Putamen (tissue), 1 donor: ENCODE measurements at regions not wholly inside any gene's neighbourhood (a gene's known extent, or its start where the extent isn't known, plus 50 kb on each side); places are given as distances from the start of the nearest gene placed in this dataset.
"Not testable (repeated sequence)": the region's sequence is repeated elsewhere in the genome, so short reads cannot be mapped to it uniquely, and the experiment has no call there.

Experiments used
- DNase-seq: peaks from one replicate; pipeline ENCODE4 v3.0.0-alpha.2; 2016; ENCODE audit warnings: low spot score

DNA sequence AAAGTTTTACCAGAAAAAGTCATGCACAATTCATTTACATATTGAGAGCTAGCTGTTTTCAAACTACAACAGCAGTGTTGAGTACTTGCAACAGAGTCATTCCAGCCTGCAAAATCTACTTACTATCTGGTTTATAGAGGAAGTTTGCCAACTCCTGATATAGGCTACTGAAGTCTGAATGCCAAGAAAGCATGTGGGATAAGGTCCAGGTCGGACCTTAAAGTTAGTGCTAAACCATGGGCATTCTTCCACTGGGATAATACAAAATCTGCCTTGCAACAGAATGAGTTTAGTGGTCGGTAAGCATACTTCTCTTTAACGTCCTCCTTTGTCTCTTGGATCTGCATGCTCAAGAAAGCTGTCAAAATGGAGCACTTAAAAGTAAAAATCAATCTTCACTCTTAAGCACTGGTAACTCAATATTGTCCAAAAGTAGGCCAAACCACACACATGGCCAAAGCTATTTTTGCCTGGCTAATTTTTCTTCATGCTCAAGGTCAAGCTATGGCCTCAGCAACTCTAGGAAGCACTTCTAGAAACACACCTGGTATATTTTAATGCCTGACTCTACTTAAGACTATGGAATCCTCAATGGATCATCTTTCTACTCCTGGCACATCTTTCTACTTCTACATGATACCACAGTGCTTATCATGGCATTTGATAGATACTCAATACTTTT lies 364.9 kb upstream of the KITLG start:
- no peak for DNase-seq

DNA sequence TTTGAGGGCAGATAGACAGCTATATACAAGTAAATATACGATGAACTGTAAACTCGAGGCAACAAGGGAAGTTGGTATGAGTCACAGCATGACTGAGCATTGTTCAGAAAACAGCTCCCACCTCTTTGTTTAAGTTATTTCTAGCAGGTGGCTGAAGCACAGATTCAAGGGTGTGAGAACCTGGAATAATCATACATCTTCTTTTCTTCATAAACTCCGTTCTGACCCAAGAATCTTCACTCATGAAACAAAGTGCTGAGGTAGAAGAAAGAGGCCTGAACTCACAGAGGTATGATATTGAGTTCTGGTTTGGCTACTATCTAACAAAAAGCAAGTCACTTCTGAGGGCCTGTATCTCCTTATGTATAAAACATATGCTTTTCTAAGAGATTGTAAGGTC lies 364.1 kb upstream of the KITLG start:
- no peak for DNase-seq

DNA sequence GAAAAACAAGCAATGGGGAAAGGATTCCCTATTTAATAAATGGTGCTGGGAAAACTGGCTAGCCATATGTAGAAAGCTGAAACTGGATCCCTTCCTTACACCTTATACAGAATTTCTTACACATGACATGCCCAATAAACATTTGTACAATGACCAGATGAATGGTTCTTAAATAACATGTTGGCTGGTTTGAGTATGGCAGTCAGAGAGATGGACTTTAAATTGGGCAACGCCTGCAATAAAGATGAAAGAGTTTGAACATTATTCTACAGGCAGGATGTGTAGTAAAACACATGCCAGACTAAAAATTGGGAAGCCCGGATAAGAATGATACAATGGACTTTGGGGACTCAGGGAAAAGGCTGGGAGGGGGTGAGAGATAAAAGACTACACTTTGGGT lies 360.6 kb upstream of the KITLG start:
- DNase-seq = no peak

DNA sequence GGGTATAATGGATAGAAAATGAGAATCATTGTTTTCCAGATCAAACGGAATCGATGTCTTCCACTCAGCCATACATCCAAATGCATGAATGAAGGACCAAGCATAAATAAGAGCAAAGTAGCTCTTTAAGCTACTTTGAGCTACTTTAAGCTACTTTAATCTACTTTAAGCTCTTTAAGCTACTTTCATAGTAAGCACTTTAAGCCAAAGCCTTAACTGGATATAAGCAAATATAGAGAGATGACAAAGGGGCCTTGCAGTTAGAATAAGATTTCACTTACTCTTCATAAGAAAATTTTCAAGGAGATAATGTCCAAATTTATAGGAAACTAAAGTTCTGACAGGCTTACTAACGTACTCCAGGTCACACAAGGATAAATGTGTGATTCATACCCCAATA lies 355.6 kb upstream of the KITLG start:
- no peak for DNase-seq

DNA sequence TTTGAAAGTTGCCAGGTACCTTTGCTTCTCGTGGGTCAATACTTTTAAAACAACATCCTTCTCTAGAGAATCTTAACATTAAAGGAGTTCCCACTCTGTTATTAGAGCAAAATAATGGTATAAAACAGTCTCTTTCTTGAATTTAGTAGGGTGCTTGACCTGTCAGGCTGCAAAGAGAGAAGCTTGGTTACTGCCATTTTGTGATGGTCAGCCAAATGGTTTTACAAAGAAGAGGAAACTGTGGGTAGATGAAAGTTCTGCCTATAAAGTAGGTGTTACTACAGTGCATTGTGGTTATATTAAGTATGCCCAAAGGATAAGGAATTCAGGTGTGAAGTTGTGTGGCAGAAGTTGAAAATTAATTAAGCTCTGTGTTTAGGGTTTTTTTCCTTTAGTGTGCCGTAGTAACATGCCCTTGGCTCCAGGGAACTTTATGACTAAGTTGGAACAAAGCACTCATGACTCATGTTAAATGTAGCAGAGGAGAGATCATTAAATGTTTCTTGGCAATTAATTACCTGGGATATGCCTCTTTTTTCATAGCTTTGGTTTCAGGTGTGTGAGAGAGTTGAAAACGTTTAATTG lies 354.0 kb upstream of the KITLG start:
- DNase-seq = no peak

DNA sequence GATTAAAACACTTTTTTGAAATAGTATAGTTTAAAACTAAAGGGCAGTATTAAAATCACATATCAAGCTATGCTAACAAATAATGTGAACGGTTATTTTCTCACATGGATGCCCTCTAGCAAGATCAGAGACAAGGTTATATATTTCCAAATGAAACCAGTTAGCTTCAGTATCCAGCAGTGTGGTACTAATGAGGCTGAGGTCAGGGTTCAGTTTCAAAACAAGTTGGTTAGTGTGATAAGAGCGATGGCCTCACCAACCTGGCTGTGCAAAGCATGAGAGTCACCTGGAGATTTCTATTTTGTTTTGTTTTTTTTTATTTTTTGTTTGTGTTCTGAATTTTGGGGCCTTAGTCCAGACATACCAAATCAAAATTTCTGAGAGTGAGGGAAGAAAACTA lies 352.2 kb upstream of the KITLG start:
- DNase-seq = no peak

DNA sequence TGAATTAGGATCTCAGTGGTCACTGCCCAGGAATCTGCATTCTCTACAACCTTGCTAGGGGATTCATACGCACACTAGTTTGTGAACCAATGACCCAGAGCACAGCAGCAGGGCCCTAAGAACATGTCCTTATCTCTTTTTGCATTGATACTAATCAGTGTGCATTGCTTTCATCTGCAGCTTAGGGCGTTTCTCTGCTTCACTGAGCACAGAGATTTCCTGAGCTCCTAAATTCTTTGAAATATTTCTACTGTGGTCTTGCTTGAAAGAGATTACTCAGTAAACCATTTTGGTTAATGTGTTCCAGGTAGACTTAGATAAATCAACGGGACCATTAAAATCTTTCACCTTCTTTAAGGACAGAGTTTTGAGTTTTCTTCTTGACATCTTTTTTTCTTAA lies 351.3 kb upstream of the KITLG start:
- DNase-seq = no peak

DNA sequence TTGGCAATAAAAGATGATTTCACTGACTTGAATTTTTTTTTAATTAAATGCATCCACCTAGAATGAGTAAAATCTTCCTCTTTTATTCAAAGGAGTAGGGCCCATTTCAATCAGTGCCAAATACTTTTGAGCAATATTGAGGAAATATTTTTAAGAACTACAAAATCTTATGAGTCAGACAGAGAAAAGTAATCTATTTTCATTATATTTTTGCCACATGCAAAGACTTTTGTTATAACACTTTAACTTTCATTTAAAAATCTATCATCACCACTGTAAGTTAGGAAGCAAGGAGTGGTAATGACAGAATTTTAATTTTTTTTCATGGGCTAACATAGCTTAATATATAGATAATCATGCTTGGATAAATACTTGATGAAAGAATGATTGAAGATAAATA lies 345.2 kb upstream of the KITLG start:
- no peak for DNase-seq

DNA sequence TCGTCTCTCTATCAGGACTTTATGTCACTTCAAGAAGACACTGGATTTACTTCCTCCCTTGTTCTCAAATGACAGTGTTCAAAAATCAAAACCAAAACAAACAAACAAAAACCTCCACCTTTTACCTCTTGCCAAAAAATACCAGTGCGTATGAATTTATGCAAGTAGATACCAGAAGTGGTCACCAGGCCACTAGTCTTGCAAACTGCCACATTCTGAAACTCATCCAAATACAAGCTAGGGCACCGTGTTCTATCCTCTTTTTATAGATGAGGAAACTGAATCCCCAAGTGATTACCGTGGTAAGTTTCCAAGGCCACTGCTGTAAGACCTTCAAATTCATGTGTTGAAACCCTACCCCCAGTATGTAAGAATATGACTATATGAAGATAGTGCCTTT lies 343.9 kb upstream of the KITLG start:
- DNase-seq = no peak

DNA sequence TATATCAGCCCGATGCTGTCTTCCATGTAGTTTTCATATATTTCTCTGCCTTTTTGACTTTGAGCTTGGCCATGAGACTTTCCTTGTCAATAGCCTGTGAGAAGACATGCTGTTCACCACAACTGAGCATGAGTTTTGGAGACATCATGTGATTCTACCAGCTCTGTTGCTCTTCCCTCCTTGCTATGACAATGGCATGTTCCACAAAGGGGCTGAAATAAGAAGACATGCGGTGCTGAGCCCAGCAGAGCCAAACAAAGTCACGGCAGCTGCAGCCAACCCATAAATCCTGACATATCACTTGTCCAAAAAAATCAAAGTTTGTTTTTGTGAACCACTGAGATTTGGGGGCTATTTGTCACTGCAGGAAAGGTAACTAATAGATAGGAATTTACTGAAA lies 343.4 kb upstream of the KITLG start:
- DNase-seq = no peak

DNA sequence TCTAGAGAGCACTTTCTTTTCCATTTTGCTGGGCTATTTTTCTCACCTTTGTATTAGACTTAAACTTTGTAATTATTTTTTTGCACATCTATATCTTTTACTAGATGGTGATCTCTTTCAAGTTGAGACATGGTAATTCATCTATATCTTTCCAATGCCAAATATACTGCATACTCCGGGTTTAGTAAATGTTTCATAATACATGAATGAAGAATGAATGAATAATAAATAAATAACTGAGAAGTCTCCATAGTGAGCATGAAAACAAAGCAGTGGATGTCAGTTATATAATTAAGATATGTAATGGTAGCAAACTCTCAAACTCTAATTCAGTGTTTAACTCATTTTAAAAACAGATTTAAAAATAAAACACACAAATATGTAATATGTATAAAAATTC lies 342.5 kb upstream of the KITLG start:
- no peak for DNase-seq

DNA sequence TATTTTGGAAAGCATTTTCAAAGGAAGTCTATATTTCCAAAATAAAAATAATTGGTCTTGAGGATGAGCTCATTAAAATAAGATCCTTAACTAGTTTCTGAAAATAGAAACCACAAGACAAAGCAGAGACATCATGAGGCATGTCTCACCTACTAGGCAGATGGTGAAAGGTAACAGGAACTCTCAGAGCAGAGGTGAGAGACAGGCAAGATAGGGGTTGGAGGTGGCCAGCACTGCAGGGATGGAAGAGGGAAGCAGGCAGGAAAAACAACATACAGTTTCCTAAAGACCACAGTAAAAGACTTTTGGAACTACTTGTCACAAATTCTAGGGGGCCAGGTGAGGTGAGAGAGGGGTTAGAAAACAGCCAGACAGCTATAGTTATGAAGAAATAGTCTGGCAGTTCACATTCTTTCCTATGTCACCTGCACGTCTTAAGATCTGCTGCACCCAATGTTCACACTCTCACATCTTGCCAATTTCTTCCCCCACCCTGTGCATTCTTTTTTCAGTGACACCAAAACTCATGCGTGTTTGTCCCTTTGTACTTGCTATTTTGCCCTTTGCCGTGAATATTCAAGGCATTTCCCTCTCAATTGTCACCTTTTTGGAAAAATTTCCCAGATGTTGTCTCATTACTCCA lies 341.7 kb upstream of the KITLG start:
- DNase-seq = no peak

DNA sequence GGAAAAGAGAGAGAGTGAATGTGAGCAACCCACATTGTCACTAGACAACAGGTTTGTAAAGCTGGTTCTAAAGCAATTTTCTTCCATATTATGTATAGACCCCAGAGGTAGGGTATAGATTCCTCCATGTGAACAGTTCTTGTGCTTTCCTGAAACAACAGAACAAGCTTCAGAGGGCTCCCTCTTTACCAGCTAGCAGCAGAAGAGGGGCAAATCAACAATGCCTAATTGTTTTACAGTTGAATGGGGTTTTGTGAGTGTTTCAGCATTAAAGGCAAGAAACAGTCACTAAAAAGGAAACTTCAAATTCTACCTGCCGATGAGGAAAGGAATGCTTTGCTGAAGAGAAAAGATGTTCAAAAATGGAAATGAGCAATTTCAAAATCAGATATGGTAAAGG lies 341.2 kb upstream of the KITLG start:
- DNase-seq = no peak

DNA sequence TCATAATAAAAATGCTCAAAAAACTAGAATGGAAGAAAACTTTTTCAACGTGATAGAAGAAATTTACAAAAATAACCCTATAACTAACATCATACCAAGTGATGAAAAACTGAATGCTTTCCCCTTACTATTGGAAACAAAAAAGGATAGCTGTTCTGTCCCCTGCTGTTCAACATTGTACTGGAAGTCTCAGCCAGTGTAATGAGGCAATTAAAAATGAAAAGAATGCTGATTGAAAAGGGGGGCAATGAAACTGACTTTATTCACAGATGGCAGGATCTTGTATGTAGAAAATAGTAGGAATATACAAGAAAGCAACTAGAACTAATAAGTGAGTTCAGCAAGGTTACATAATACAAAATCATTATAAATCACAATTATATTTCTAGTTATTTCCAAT lies 337.9 kb upstream of the KITLG start:
- no peak for DNase-seq

DNA sequence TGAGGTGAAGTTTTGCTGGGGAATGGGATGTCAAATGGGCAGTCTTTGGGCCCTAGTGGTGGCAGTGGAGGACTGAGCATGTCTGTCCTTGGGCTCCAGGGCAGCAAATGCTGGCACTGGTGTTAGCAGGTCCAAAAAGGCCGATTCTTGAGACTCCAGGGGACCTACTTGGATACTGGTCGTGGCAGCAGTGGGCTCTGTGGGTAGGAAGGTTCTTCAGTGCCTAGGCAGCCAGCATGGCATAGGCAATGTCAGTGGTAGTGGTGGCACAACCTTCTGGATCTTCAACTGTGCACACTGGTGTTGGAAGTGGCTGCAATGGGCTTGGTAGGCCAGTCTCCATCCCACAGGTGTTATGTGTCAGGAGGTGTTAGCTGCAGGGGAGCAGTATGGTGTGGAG lies 334.7 kb upstream of the KITLG start:
- DNase-seq = no peak

DNA sequence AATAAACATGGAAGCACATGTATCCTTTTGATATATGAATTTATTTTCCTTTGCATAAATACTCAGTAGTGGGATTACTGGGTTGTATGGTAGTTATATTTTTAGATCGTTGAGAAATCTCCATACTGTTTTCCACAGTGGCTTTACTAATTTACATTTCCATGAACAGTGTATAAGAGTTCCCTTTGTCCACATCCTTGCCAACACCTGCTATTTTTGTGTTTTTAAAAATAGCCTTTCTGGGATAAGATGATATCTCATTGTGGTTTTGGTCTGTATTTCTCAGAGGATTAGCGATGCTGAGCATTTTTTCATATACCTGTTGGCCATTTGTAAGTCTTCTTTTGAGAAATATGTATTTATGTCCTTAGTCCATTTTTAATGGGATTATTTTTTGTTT lies 329.2 kb upstream of the KITLG start:
- no peak for DNase-seq

DNA sequence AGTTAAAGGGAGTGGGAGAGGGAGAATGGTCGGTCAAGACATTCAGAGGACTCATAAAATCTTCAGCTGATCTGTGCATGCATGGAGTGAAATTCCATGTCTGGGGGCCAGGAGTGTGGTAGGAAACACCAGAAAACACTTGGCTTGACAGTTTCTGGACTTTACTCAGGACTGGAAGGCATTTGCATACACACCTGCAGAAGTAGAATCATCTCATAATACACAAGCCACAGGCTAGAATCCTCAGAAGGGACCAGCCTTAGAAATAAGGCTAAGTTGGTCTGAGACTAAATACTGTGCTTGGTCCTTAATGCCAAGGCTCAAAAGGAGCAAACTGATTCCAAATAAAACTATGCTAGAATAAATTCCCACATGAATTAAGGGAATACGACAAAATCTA lies 328.1 kb upstream of the KITLG start:
- no peak for DNase-seq

DNA sequence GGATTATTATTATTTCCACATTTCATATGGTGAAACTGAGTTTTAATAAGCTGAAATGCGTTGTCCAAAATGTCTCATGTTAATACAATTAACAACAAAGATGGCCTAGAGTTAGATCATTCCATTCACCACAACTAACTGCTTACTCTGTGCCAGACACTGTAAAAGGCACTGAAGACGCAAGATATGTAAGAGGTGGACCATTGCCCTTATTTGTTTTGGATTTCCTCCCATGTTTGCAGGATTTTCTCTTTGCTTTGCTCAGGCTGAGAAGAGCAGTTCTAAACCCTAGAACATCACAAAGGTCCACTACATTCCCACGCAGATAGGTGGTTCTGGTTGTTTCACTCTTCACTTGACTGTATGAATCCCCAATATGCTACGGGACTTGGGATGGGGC lies 324.4 kb upstream of the KITLG start:
- no peak for DNase-seq

DNA sequence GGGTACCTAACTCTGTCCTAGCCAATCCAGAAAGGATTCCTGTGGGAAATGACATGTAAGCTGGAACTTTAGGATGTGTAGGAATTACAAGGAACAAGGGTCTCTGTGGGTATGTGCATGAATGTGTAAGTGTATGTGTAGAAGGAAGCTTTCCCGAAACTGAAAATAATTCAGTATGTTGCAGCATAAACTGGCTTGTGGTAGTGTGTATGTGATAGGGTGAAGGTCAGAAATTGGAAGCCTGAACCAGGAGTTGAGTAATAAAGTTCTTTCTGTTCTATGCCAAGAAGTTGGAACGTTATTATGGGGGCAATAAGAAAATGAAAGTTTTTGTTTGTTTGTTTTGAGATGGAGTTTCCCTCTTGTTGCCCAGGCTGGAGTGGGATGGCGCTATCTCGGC lies 323.1 kb upstream of the KITLG start:
- no peak for DNase-seq

DNA sequence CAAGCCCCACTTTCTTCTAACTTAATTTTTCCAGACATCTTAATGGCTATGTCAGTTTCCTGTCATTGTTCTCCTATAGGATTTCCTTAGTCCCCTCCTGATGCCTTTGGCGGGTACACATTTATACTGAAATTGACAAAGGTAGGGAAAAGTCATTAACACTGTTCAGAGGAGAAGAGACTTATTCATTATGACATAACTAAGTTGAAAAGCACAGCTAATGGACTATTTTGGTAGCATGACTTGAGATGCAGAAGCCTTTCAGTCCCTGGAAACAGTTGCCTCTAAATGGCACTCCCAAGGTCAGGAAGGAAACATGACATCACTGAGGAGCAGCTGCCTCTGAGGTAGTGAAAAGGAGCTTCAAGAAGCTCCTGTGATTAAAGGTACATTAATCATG lies 317.5 kb upstream of the KITLG start:
- no peak for DNase-seq

DNA sequence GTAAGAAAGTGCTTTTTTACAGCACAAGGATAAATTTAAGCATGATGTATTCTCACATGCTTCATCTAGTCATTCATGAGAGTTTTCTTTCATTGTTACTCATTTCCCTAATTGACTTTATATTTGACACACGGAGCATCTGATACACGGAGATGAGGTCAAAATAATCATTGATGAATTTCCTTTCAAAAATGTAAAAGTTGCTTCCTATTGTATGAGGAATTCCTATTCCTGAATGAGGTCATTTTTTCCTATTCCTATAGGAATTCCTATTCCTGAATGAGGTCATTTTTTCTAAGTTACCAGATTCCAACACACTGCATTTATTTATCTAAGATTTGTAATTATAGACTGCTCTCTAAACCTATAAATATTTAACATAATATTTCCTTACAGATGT lies 316.7 kb upstream of the KITLG start:
- DNase-seq = no peak

DNA sequence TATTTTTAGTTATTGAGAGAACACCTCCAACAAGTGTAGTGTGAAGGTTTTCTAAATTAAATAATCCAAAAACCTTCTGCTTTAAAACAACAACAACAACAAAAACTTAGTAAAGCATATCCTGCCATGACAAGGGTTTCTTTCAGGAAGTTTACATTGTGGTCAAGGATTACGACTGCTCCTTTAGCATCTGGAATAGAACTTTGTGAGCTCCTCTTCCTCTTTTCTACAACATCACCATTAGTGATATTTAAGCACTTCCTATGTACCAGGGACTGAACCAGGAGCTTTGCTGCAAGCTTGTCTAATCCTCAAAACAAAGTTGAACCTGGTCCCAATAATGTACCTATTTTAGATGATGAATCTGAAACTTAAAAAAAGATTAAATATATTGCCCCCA lies 315.4 kb upstream of the KITLG start:
- DNase-seq = no peak

DNA sequence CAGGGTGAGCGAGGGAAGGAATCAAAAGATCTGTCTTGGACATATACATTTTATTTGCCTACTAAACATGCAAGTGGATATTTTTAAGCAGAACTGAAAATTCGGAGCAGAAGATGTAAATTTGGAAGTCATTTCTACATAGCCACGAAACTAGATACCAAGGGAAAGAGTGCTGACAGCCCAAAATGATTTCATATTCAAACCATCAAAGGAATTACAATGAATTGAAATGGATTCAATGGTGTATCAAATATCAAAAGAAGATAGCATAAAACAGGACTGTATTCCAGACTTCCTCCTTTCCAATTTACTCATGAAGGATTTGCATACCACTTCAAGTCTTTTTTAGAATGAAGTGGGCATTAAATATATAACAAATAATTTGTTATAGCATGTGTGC lies 313.5 kb upstream of the KITLG start:
- no peak for DNase-seq

DNA sequence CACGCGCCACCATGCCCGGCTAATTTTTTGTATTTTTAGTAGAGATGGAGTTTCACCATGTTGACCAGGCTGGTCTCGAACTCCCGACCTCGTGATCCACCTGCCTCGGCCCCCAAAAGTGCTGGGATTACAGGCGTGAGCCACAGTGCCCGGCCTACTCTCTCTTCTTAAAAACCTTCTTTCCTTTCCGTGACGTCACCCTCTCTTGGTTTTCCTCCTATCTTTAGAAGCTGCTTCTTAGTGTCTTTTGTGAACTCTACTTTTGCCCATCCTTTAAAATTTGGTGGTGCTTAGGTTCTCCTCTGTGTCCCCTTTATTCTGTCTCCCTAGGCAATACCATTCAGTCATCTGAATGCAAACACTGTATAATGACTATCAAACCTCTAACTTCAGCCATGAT lies 311.2 kb upstream of the KITLG start:
- DNase-seq = not testable (repeated sequence)
